ENCODE measurements at regions not wholly inside any gene's neighbourhood (a gene's known extent, or its start where the extent isn't known, plus 50 kb on each side); places are given as distances from the start of the nearest gene placed in this dataset.

GRCh38 chr5:163369776-163370385 is 67.5 kb upstream of the CCNG1 start:
- no peak for DNase-seq

DNA sequence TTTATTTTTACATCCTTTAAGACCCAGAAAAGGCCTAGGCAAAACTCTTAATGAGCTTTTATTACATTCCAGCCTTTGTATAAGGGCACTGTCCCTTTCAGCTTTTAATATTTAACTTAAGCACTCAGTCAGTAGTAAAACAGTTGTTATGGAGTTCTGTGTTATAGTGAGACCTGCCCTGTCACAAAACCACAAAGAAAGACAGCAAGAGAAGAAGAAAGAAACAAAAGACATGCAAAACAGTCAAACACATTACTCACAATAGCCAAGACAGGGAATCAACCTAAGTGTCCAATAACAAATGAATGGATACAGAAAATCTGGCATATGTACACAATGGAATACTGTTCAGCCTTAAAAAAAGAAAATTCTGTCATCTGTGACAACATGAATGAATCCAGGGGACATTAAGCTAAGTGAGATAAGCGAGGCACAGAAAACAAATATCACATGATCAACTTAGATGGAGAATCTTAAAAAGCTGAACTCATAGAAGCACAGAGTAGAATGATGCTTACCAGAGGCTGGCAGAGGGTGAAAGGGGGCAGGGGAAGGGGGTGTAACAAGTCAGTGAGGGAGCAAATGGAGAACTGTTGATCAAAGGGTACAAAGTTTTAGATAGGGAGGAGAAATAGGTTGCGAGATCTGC is 63.8 kb upstream of the CCNG1 start:
- DNase-seq = no peak

DNA sequence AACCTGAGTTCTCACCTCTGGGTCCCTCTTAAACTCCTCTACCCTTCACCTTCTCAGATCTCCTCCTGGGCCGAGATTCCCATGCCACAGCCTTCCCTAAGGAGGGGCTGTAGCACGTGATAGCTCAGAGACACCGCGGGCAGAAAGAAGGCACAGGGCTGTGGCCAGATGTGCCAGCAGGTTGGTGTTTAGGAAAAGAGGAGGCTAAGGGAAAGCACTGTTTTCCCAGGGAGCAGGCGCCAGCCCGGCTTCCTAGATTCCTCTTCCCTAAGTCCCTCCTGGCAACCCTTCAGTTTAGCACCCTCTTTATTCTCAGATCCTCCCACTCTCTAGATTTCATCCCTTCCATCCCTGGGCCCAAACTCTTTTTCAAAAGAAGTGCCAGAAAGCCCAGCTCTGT is 59.4 kb upstream of the CCNG1 start:
- DNase-seq = no peak

DNA sequence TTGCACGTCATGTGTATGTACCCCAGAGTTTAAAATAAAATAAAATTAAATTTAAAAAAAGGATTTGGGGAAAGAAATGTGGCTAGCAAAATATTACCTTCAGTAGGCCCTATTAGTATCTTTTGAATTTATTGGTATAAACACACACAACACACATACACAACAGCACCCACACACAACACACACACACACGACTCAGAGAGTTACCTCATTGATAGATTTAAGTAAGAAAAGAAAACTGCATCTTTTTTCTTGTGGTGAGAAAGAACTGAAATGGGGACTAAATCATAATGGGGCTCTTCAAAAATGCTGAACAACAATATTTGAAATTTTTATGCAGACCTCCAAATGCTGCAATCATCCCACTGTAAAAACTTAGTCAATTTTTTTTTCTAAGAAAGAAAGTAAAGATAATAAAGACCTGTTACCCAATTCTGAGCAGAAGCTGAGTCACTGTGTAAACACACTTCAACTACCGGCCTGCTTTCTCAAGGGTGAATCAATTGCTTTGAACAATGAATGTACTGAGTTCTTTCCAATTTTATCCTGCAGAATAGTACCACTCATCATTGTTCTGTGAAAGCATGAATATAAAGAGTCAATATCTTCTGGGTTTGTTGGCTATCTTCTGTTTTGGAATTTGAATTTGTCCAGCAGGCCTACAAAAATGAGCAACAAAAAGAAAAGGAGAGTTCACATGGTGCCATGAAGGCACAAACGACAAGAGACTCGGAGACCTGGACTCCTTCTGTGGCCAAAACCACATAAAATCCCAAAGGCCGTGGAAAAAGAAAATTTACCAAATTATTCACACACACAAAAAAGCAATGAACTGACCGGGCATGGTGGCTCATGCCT is 57.9 kb upstream of the CCNG1 start:
- DNase-seq = no peak

DNA sequence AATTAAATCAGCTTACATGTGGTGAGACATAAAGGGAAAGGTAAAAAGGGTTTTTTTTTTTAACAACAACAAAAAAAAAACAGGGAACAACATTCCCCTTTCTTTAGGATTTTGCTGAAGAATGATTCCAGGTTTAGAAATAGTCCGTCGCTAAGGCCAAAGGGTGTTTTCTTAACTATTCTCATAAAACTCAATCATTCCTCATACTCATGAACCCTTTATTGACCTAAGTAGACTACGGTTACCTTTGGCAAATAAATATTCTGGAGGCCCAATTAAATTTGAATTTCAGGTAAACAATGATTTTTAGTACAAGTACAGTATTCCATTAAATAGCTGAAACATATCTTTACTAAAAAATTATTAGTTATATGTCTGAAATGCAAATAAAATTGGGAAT is 55.6 kb upstream of the CCNG1 start:
- no peak for DNase-seq

DNA sequence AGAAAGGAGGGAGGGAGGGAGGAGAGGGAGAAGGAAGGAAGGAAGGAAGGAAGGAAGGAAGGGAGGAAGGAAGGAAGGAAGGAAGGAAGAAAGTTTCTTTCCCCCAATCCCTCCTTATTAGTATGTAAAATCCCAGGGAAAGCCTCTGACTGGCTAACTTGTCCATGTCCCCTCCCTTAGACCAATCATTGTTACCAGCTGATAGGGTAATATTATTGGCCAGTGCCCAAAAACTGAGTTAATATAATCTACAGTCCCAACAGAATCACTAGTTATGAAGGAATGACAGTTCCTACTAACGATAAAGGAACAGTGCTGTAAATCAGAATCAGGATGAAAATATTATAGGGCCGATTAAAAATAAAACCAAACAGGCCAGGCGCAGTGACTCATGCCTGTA is 53.6 kb upstream of the CCNG1 start:
- DNase-seq = no peak

DNA sequence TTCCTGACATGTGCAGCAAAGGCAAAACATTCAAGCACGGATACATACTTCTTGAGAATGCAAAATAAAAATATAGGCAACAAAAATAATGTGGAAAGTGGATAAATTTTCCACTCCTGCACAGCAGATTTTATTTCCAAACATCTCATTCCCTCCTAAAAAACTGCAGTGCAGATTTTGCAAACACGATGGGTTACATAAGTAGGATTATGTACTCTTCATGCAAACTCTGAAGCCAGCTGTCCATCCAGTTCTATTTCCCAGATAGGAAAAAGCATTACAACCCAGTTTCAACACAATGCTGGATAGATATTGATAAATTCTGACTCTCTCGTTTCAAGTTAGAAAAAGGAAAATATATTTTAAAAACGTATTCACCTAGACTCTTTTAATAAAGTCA is 52.7 kb upstream of the CCNG1 start:
- DNase-seq = no peak

- DNase-seq = no peak
Measured at GRCh38 chr5:163385271-163385670, 52.1 kb upstream of the CCNG1 start.

GRCh38 chr5:163385824-163386223 is 51.6 kb upstream of the CCNG1 start:
- no peak for DNase-seq

GRCh38 chr5:163386352-163386751 is 51.0 kb upstream of the CCNG1 start:
- no peak for DNase-seq

GRCh38 chr5:163387589-163388343 is 49.6 kb upstream of the CCNG1 start:
- DNase-seq = no peak
